Spinal cord (tissue), 9 donors: ENCODE measurements at regions not wholly inside any gene's neighbourhood (a gene's known extent, or its start where the extent isn't known, plus 50 kb on each side); places are given as distances from the start of the nearest gene placed in this dataset.
"Not testable (repeated sequence)": the region's sequence is repeated elsewhere in the genome, so short reads cannot be mapped to it uniquely, and the experiment has no call there.

Source experiments
- DNase-seq, 6 donors: peaks; one replicate each; pipeline versions ENCODE4 v3.0.0 to v3.0.0-alpha.2; 2013 to 2015; ENCODE audit warnings: low spot score in 6 of 6, low read depth in 4 of 6
- H3K27ac ChIP-seq: one replicate; pipeline ENCODE4 v1.5.1; 2013; ENCODE audit warnings: low read depth, low read length, control low read depth
- H3K27me3 ChIP-seq: one replicate; pipeline ENCODE4 v1.6.1; 2013; ENCODE audit warnings: low read length; ENCODE audit not compliant: control insufficient read depth, insufficient read depth
- H3K36me3 ChIP-seq: one replicate; pipeline ENCODE4 v1.6.1; 2013; ENCODE audit warnings: low read length; ENCODE audit not compliant: control insufficient read depth, insufficient read depth
- H3K4me1 ChIP-seq: one replicate; pipeline ENCODE4 v1.6.1; 2013; ENCODE audit warnings: low read length; ENCODE audit not compliant: control insufficient read depth, insufficient read depth
- H3K4me3 ChIP-seq: one replicate; pipeline ENCODE4 v1.5.1; 2013; ENCODE audit warnings: low read depth, low read length, control low read depth
- H3K9me3 ChIP-seq: one replicate; pipeline ENCODE4 v1.6.1; 2013; ENCODE audit warnings: low read length; ENCODE audit not compliant: control insufficient read depth, insufficient read depth
- WGBS: methylation state at CpG from one replicate; pipeline ENCODE4 v1.1.5; 2013; ENCODE audit warnings: missing lambda C conversion rate; ENCODE audit not compliant: insufficient coverage; 5-methylcytosine and 5-hydroxymethylcytosine counted together
- donor health status: healthy.

- WGBS: no CpG with 5 or more reads among the region's 4 CpGs
- peaks cover 2% of the 10 kb centered on the region for H3K9me3 ChIP-seq
- H3K27me3 ChIP-seq: no peaks in the 10 kb centered on the region
- no peak overlapping the region for H3K27ac ChIP-seq
- no peaks in the 10 kb centered on the region for H3K36me3 ChIP-seq
- DNase-seq: no peak
- no peaks in the 10 kb centered on the region for H3K4me1 ChIP-seq
- H3K4me3 ChIP-seq: no peak overlapping the region
Observed at GRCh38 chr1:55773211-55773940, 558.2 kb upstream of the USP24 start.

GRCh38 chr1:55768327-55768952 lies 553.3 kb upstream of the USP24 start:
- H3K9me3 ChIP-seq: no peaks in the 10 kb centered on the region
- WGBS: no CpG with 5 or more reads among the region's 1 CpG

GRCh38 chr1:55767171-55767570 lies 552.0 kb upstream of the USP24 start:
- no peaks in the 10 kb centered on the region for H3K4me1 ChIP-seq
- WGBS: no CpG with 5 or more reads among the region's 3 CpGs

More at GRCh38 chr1:55768327-55768952, 553.3 kb upstream of the USP24 start:
- Histone ChIP-seq H3K4me1 (no peaks in the 10 kb centered on the region), H3K27ac (no peak overlapping the region), H3K36me3 (no peaks in the 10 kb centered on the region), H3K27me3 (no peaks in the 10 kb centered on the region), H3K4me3 (no peak overlapping the region)
- peak in 1 of 6 donors; percentile 6 for DNase-seq

GRCh38 chr1:55765505-55765904 lies 550.3 kb upstream of the USP24 start:
- not testable (repeated sequence) for H3K36me3 ChIP-seq, H3K27me3 ChIP-seq, H3K9me3 ChIP-seq, DNase-seq, H3K27ac ChIP-seq, H3K4me1 ChIP-seq, H3K4me3 ChIP-seq
- 100% methylated on average over 2 of the region's 3 CpGs for WGBS

More at GRCh38 chr1:55767171-55767570, 552.0 kb upstream of the USP24 start:
- no peaks in the 10 kb centered on the region for H3K9me3 ChIP-seq
- H3K36me3 ChIP-seq: no peaks in the 10 kb centered on the region
- H3K27ac ChIP-seq: no peak overlapping the region
- no peak overlapping the region for H3K4me3 ChIP-seq
- no peak for DNase-seq
- H3K27me3 ChIP-seq: no peaks in the 10 kb centered on the region

GRCh38 chr1:55751776-55752175 lies 536.6 kb upstream of the USP24 start:
- DNase-seq: no peak
- Histone ChIP-seq H3K36me3 (no peaks in the 10 kb centered on the region), H3K27ac (no peak overlapping the region), H3K4me1 (no peaks in the 10 kb centered on the region), H3K27me3 (no peaks in the 10 kb centered on the region), H3K9me3 (peaks cover 6% of the 10 kb centered on the region), H3K4me3 (no peak overlapping the region)
- 95% methylated on average over 2 of the region's 2 CpGs for WGBS

- Histone ChIP-seq H3K36me3 (no peaks in the 10 kb centered on the region), H3K4me3 (no peak overlapping the region), H3K27ac (no peak overlapping the region), H3K4me1 (no peaks in the 10 kb centered on the region), H3K9me3 (no peaks in the 10 kb centered on the region), H3K27me3 (no peaks in the 10 kb centered on the region)
- no peak for DNase-seq
- 71% methylated on average over 1 of the region's 1 CpG for WGBS
Observed at GRCh38 chr1:55750628-55750995, 535.4 kb upstream of the USP24 start.

- Histone ChIP-seq H3K9me3 (no peaks in the 10 kb centered on the region), H3K36me3 (no peaks in the 10 kb centered on the region), H3K4me3 (no peak overlapping the region), H3K27me3 (no peaks in the 10 kb centered on the region), H3K27ac (no peak overlapping the region), H3K4me1 (no peaks in the 10 kb centered on the region)
- DNase-seq: no peak
- WGBS: 54% methylated on average over 5 of the region's 6 CpGs
Observed at GRCh38 chr1:55749975-55750627, 534.9 kb upstream of the USP24 start.

- no peaks in the 10 kb centered on the region for H3K27me3 ChIP-seq
- WGBS: 100% methylated on average over 3 of the region's 5 CpGs
- H3K4me3 ChIP-seq: no peak overlapping the region
- no peaks in the 10 kb centered on the region for H3K36me3 ChIP-seq
- H3K4me1 ChIP-seq: no peaks in the 10 kb centered on the region
- DNase-seq: peak in 1 of 6 donors; percentile 38
- H3K27ac ChIP-seq: no peak overlapping the region
- H3K9me3 ChIP-seq: no peaks in the 10 kb centered on the region
Observed at GRCh38 chr1:55747408-55747841, 532.3 kb upstream of the USP24 start.

- Histone ChIP-seq H3K4me3 (no peak overlapping the region), H3K4me1 (no peaks in the 10 kb centered on the region), H3K27ac (no peak overlapping the region), H3K36me3 (no peaks in the 10 kb centered on the region), H3K9me3 (no peaks in the 10 kb centered on the region), H3K27me3 (no peaks in the 10 kb centered on the region)
- no peak for DNase-seq
Observed at GRCh38 chr1:55746710-55747109, 531.5 kb upstream of the USP24 start.

- H3K36me3 ChIP-seq: no peaks in the 10 kb centered on the region
- DNase-seq: peak in 2 of 6 donors; percentile 38 to 49
- no peaks in the 10 kb centered on the region for H3K9me3 ChIP-seq
- H3K4me1 ChIP-seq: no peaks in the 10 kb centered on the region
- no peaks in the 10 kb centered on the region for H3K27me3 ChIP-seq
- WGBS: no CpG with 5 or more reads among the region's 1 CpG
- no peak overlapping the region for H3K4me3 ChIP-seq
- H3K27ac ChIP-seq: no peak overlapping the region
Observed at GRCh38 chr1:55741516-55741915, 526.4 kb upstream of the USP24 start.
